ENCODE measurements at regions not wholly inside any gene's neighbourhood (a gene's known extent, or its start where the extent isn't known, plus 50 kb on each side); places are given as distances from the start of the nearest gene placed in this dataset.

GRCh38 chr12:5160827-5161226, 117.1 kb downstream of the KCNA5 start:
- H3K4me3 ChIP-seq = no peak overlapping the region

GRCh38 chr12:5163661-5164060, 120.0 kb downstream of the KCNA5 start:
- TF ChIP-seq CTCF (IDR thresholded peaks at IDR 0.05) (no peak), POLR2A (IDR thresholded peaks at IDR 0.05) (no peak)
- intact Hi-C loops (cut with DNase I; ENCODE audit: low total_unique reads) = no loop called here
- Histone ChIP-seq H3K9me3 (no peaks in the 10 kb centered on the region), H3K36me3 (ENCODE audit: low read depth, missing control alignments) (no peaks in the 10 kb centered on the region), H3K27me3 (no peaks in the 10 kb centered on the region), H3K4me3 (no peak overlapping the region), H3K27ac (no peak overlapping the region), H3K4me1 (no peaks in the 10 kb centered on the region)
- WGBS, 2 donors = 87 to 93% methylated on average over 3 of the region's 3 CpGs
- DNase-seq = no peak

More at GRCh38 chr12:5160827-5161226, 117.1 kb downstream of the KCNA5 start:
- H3K27me3 ChIP-seq = no peaks in the 10 kb centered on the region
- TF ChIP-seq CTCF (IDR thresholded peaks at IDR 0.05) = no peak
- no peak for TF ChIP-seq POLR2A (IDR thresholded peaks at IDR 0.05)
- H3K4me1 ChIP-seq = no peaks in the 10 kb centered on the region
- 79 to 88% methylated on average over 1 of the region's 1 CpG for WGBS, 2 donors
- H3K36me3 ChIP-seq (ENCODE audit: low read depth, missing control alignments) = no peaks in the 10 kb centered on the region
- DNase-seq = no peak
- no peaks in the 10 kb centered on the region for H3K9me3 ChIP-seq
- intact Hi-C loops (cut with DNase I; ENCODE audit: low total_unique reads) = no loop called here
- no peak overlapping the region for H3K27ac ChIP-seq

- Histone ChIP-seq H3K4me3 (no peak overlapping the region), H3K9me3 (no peaks in the 10 kb centered on the region), H3K4me1 (no peaks in the 10 kb centered on the region), H3K27me3 (no peaks in the 10 kb centered on the region), H3K27ac (no peak overlapping the region), H3K36me3 (ENCODE audit: low read depth, missing control alignments) (no peaks in the 10 kb centered on the region)
- DNase-seq = no peak
- 83 to 84% methylated on average over 5 of the region's 5 CpGs for WGBS, 2 donors
- intact Hi-C loops (cut with DNase I; ENCODE audit: low total_unique reads) = no loop called here
- TF ChIP-seq CTCF (IDR thresholded peaks at IDR 0.05) (no peak), POLR2A (IDR thresholded peaks at IDR 0.05) (no peak)
These were observed 121.8 kb downstream of the KCNA5 start for GRCh38 chr12:5165296-5165970.

- whole genome bisulfite sequencing, 2 donors = 89% methylated on average over 4 of the region's 4 CpGs
- intact Hi-C loops (cut with DNase I; ENCODE audit: low total_unique reads) = no loop called here
- DNase-seq = no peak
- H3K27me3 ChIP-seq = no peaks in the 10 kb centered on the region
- H3K27ac ChIP-seq = no peak overlapping the region
- H3K36me3 ChIP-seq (ENCODE audit: low read depth, missing control alignments) = no peaks in the 10 kb centered on the region
- H3K4me3 ChIP-seq = no peak overlapping the region
- H3K9me3 ChIP-seq = no peaks in the 10 kb centered on the region
- TF ChIP-seq CTCF (IDR thresholded peaks at IDR 0.05) = no peak
- no peaks in the 10 kb centered on the region for H3K4me1 ChIP-seq
These were observed 123.3 kb downstream of the KCNA5 start for GRCh38 chr12:5166976-5167375.

- no peak for DNase-seq
- Histone ChIP-seq H3K9me3 (no peaks in the 10 kb centered on the region), H3K27me3 (no peaks in the 10 kb centered on the region), H3K27ac (no peak overlapping the region), H3K36me3 (ENCODE audit: low read depth, missing control alignments) (no peaks in the 10 kb centered on the region), H3K4me1 (no peaks in the 10 kb centered on the region), H3K4me3 (no peak overlapping the region)
- intact Hi-C loops (cut with DNase I; ENCODE audit: low total_unique reads) = no loop called here
- TF ChIP-seq CTCF (IDR thresholded peaks at IDR 0.05) (no peak), POLR2A (IDR thresholded peaks at IDR 0.05) (no peak)
- 82 to 94% methylated on average over 5 of the region's 5 CpGs for WGBS, 2 donors
These were observed 124.5 kb downstream of the KCNA5 start for GRCh38 chr12:5168148-5168547.

Measured in testis (tissue), 2 donors.